K562 (cell line): ENCODE measurements at regions not wholly inside any gene's neighbourhood (a gene's known extent, or its start where the extent isn't known, plus 50 kb on each side); places are given as distances from the start of the nearest gene placed in this dataset.

ENCODE experiments used
- FOXM1 ChIP-seq, 2 experiments: fragments of 450-650 bp in 1 of 2; sonication (generic) in 1 of 2; formaldehyde crosslinking in 1 of 2; IDR thresholded peaks; 2 replicates each; pipeline versions ENCODE4 v1.6.1 to v1.9.0; 2017 to 2022; ENCODE audit warnings: low read depth in 2 of 2, mild to moderate bottlenecking in 2 of 2, missing genetic modification reagents in 1 of 2, moderate library complexity in 1 of 2
- POLR2AphosphoS5 ChIP-seq: IDR thresholded peaks from 2 replicates; pipeline ENCODE4 v1.6.1; 2011; ENCODE audit warnings: mild to moderate bottlenecking, low read depth, low read length, moderate library complexity; ENCODE audit not compliant: control insufficient read depth, insufficient read depth

GRCh38 chr21:43363506-43364260, 63.2 kb downstream of the SIK1 start:
- no peak for TF ChIP-seq POLR2AphosphoS5
- TF ChIP-seq FOXM1 (IDR thresholded peaks at IDR 0.05; ENCODE audit: low read depth): no peak
- TF ChIP-seq FOXM1 (CRISPR knock-in tag; IDR thresholded peaks at IDR 0.05; ENCODE audit: low read depth): no peak
